H1 (cell line): ENCODE measurements at regions not wholly inside any gene's neighbourhood (a gene's known extent, or its start where the extent isn't known, plus 50 kb on each side); places are given as distances from the start of the nearest gene placed in this dataset.

Experiments
- CREB1 ChIP-seq: IDR thresholded peaks from 2 replicates; pipeline ENCODE4 v1.6.1; 2012; ENCODE audit warnings: inconsistent platforms
- EZH2 ChIP-seq: fragments of 200-600 bp; sonication (generic); IDR thresholded peaks from 2 replicates; pipeline ENCODE4 v1.7.1; 2012; ENCODE audit warnings: low read depth, mild to moderate bottlenecking, moderate library complexity, low read length, inconsistent platforms; ENCODE audit not compliant: severe bottlenecking
- KDM5A ChIP-seq: fragments of 200-600 bp; IDR thresholded peaks from 2 replicates; pipeline ENCODE4 v1.7.1; 2012; ENCODE audit warnings: mild to moderate bottlenecking, low read length, inconsistent platforms, mixed read lengths
- POLR2A ChIP-seq, 2 experiments: IDR thresholded peaks; 1 replicate in 1 of 2; 2 replicates in 1 of 2; pipeline ENCODE4 v1.6.1; 2011; ENCODE audit warnings: low read depth in 2 of 2, low read length in 2 of 2, mild to moderate bottlenecking in 2 of 2; ENCODE audit errors: control extremely low read depth in 1 of 2
- POLR2AphosphoS5 ChIP-seq: IDR thresholded peaks from 2 replicates; pipeline ENCODE4 v1.6.1; 2011; ENCODE audit warnings: low read depth, low read length
- RAD21 ChIP-seq, 2 experiments: IDR thresholded peaks in 1 of 2; conservative IDR thresholded peaks in 1 of 2; 2 replicates each; pipeline ENCODE4 v1.6.1; 2011; ENCODE audit warnings: low read depth in 2 of 2, low read length in 2 of 2, improper control_type of control experiment in 1 of 2, inconsistent platforms in 1 of 2, mild to moderate bottlenecking in 1 of 2, moderate library complexity in 1 of 2
- SAP30 ChIP-seq: fragments of 300-600 bp; sonication (generic); IDR thresholded peaks from 2 replicates; pipeline ENCODE4 v1.7.1; 2012; ENCODE audit warnings: low read length, moderate library complexity, mild to moderate bottlenecking, inconsistent platforms; ENCODE audit not compliant: insufficient read depth, insufficient replicate concordance
- YY1 ChIP-seq: IDR thresholded peaks from 2 replicates; pipeline ENCODE4 v1.6.1; 2011; ENCODE audit warnings: low read depth, mild to moderate bottlenecking, low read length
- TF ChIP-seq, protein P1 (sequence below), 3 experiments: IDR thresholded peaks; 1 replicate in 2 of 3; 2 replicates in 1 of 3; pipeline versions ENCODE4 v1.5.1 to v1.6.1; 2011; ENCODE audit warnings: low read length in 3 of 3, mild to moderate bottlenecking in 3 of 3, inconsistent platforms in 2 of 3, low read depth in 1 of 3, moderate library complexity in 1 of 3; ENCODE audit not compliant: insufficient read depth in 1 of 3; ENCODE audit errors: control extremely low read depth in 1 of 3
- TF ChIP-seq, protein P2 (sequence below): IDR thresholded peaks from 2 replicates; pipeline ENCODE4 v1.6.1; 2011; ENCODE audit warnings: low read length, improper control_type of control experiment
- TF ChIP-seq, protein P3 (sequence below): IDR thresholded peaks from 2 replicates; pipeline ENCODE4 v1.6.1; 2012; ENCODE audit warnings: inconsistent platforms

DNA sequence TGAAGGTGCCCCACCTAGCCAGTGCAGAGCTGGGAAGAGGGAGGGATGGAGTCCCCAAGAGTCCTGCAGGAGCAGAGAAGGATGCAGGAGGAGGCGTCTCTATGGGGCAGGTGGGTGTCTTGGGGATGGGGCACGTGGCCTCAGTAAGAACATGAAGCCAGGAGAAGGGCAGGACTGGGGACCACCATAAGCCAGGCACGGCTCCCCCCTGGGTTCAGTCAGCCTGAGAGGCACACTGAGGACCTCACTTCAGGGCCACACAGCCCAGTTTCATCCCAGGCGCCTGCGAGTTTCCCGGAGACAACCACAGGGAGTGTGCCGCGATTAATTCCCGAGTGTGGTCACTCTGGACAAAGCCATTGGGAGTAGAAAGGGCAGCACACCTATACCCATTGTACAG is 120.3 kb downstream of the GYPC start:
- no peak for TF ChIP-seq EZH2
- no peak for TF ChIP-seq YY1
- TF ChIP-seq, protein P1, sequence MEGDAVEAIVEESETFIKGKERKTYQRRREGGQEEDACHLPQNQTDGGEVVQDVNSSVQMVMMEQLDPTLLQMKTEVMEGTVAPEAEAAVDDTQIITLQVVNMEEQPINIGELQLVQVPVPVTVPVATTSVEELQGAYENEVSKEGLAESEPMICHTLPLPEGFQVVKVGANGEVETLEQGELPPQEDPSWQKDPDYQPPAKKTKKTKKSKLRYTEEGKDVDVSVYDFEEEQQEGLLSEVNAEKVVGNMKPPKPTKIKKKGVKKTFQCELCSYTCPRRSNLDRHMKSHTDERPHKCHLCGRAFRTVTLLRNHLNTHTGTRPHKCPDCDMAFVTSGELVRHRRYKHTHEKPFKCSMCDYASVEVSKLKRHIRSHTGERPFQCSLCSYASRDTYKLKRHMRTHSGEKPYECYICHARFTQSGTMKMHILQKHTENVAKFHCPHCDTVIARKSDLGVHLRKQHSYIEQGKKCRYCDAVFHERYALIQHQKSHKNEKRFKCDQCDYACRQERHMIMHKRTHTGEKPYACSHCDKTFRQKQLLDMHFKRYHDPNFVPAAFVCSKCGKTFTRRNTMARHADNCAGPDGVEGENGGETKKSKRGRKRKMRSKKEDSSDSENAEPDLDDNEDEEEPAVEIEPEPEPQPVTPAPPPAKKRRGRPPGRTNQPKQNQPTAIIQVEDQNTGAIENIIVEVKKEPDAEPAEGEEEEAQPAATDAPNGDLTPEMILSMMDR (IDR thresholded peaks at IDR 0.05; ENCODE audit: control extremely low read depth in 1 of 3, insufficient read depth in 1 of 3, low read depth in 1 of 3, low read length in 3 of 3), result no peak
- TF ChIP-seq RAD21 (IDR thresholded peaks at IDR 0.05 in 1 of 2, conservative IDR thresholded peaks at IDR 0.05 in 1 of 2; ENCODE audit: low read depth in 2 of 2, low read length in 2 of 2), result no peak
- TF ChIP-seq, protein P2, sequence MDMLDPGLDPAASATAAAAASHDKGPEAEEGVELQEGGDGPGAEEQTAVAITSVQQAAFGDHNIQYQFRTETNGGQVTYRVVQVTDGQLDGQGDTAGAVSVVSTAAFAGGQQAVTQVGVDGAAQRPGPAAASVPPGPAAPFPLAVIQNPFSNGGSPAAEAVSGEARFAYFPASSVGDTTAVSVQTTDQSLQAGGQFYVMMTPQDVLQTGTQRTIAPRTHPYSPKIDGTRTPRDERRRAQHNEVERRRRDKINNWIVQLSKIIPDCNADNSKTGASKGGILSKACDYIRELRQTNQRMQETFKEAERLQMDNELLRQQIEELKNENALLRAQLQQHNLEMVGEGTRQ, result no peak
- no peak for TF ChIP-seq CREB1
- TF ChIP-seq KDM5A, result no peak
- TF ChIP-seq POLR2AphosphoS5, result no peak
- TF ChIP-seq POLR2A (IDR thresholded peaks at IDR 0.05; ENCODE audit: control extremely low read depth in 1 of 2, low read depth in 2 of 2, low read length in 2 of 2), result no peak
- TF ChIP-seq, protein P3, sequence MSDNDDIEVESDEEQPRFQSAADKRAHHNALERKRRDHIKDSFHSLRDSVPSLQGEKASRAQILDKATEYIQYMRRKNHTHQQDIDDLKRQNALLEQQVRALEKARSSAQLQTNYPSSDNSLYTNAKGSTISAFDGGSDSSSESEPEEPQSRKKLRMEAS, result peak; percentile 37; the same call in 1 of the 2 replicates
- TF ChIP-seq SAP30, result no peak
